Motor neuron (in vitro differentiated cells): ENCODE measurements at regions not wholly inside any gene's neighbourhood (a gene's known extent, or its start where the extent isn't known, plus 50 kb on each side); places are given as distances from the start of the nearest gene placed in this dataset.
A peak's percentile ranks its signal among the peaks of the same experiment; 100 is the strongest.

ENCODE experiments used
- ATAC-seq, 8 experiments: fragments of 200-7000 bp; cut with Tn5 transposase; replicated peaks in 6 of 8; 2 replicates each; pipeline ENCODE4 v1.8.0; 2021; ENCODE audit warnings: mild to moderate bottlenecking in 8 of 8, moderate library complexity in 8 of 8
- H3K27ac ChIP-seq, 2 donors: fragments of 250-450 bp; sonication (Bioruptor Pico); 2 replicates each; pipeline ENCODE4 v1.9.0; 2021; ENCODE audit warnings: antibody characterized with exemption in 2 of 2, mild to moderate bottlenecking in 2 of 2, moderate library complexity in 1 of 2
- H3K4me1 ChIP-seq, 2 donors: fragments of 250-450 bp; sonication (Bioruptor Pico); replicated peaks in 1 of 2; 2 replicates each; pipeline ENCODE4 v1.6.1; 2021; ENCODE audit warnings: antibody characterized with exemption in 2 of 2, mild to moderate bottlenecking in 2 of 2, moderate library complexity in 1 of 2
- H3K4me3 ChIP-seq, 5 donors: fragments of 250-450 bp; sonication (Bioruptor Pico); 2 replicates each; pipeline ENCODE4 v1.9.0; 2021; ENCODE audit warnings: antibody characterized with exemption in 5 of 5, mild to moderate bottlenecking in 5 of 5, moderate library complexity in 4 of 5
- WGBS, 10 experiments: fragments of 450-650 bp; shearing (Covaris generic); methylation state at CpG; one replicate each; pipeline ENCODE4 v1.0.0; 2022; 5-methylcytosine and 5-hydroxymethylcytosine counted together
- in situ Hi-C, 9 experiments: fragments of 400-800 bp; cut with MboI; loops; one replicate each; pipeline ENCODE4 v1.15.0; 2021; ENCODE audit warnings: low sequenced_read_pairs in 9 of 9, low pct_unique_long_range_greater_than_20kb in 2 of 9; ENCODE audit not compliant: unreplicated experiment in 9 of 9

DNA sequence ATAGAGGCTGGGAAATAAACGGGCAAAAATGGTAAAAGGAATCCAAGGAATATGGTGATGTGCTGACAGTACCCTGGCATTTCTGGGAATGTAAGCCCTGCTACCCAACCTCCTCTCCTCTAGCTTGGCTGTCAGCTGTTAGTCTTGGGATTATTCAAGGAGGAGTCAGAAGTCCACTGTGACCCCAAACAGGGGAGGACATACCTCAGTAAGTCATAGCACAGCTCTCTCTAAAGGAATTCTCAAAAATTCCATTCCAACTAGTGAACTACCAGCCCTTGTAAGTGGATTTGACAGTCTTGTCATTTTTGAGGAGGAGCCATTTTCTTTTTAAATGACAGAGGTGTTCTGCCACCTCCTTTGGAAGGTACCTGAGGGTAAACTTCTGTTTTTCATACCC is 207.5 kb downstream of the PDCD6IP start:
- 0 to 86% (median 60%) methylated on average over 1 of the region's 1 CpG; no CpG with 5 or more reads in 7 of the 10 experiments for WGBS, 10 experiments
- ATAC-seq, result no peak
- peaks cover 6% of the 10 kb centered on the region in 2 donors for H3K4me1 ChIP-seq
- in situ Hi-C loops, result loop anchor here in 1 of 9 experiments (25.0 kb wide), 1 partner anchor 94 kb away; no protein-coding TSS in a partner anchor
- H3K27ac ChIP-seq, result no peak overlapping the region
- H3K4me3 ChIP-seq, result no peak overlapping the region

DNA sequence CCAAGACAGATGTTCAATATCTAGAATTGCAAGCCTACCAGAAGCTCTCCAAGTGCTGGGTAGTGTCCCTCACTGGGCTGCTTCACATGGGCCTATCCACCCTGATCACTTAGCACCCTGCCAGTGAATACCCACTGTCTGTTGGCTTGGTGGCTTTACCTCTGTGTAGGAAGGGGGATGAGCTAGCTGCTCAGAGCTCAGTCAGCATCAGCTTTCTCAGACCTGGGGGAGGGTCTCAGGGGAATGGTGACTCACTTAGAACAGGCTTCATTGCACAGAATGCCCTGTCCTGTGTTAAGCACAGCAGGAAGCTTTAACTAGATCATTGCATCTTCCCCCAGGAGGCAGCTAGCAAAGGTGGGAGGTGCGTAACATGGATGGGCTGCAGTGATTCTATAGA is 209.8 kb downstream of the PDCD6IP start:
- WGBS, 10 experiments, result 33 to 100% (median 80%) methylated on average over 1 of the region's 1 CpG; no CpG with 5 or more reads in 5 of the 10 experiments
- H3K27ac ChIP-seq, result no peak overlapping the region

DNA sequence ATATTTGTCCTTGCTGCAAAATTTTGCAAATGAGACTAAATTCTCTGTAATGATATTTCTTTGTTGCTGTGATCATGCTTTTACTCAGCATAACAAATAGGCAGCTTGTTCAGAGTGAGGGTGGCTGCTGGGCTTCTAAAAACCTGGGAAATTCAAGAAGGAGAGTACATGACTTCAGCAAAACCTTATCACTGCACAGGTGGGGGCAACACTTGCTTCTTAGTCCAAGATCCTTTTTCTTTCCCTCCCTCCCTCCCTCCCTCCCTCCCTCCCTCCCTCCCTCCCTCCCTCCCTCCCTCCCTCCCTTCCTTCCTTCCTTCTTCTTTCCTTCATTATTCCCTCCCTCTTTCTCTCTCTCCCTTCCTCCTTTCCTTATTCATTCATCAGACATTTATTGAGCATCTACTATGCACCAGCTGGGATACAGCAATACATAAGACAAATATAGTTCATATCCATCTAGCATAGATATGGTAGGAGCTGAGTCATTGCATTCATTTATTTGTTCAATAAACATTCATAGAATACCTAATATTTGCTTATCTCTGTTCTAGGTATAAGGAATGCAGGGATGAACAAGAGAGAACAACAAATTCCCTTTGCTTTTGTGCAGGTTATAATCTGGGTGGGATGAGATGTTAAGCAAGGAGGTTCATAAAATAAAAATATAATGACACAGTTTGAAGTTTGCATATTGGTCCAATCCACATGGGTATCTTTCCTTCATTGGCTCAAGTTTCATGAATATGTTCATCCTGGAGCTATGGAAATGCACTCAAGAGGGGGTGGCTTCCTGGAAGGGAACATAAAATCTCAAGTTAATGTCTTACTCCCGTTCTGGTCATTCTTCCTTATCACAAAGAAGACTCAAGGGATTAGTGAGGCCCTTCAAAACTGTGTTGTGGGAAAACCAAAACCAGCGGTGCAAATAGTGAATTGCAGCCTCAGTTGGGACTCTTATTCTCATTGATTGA is 210.7 kb downstream of the PDCD6IP start:
- in situ Hi-C loops, result loop anchor here in 1 of 9 experiments (25.0 kb wide), 1 partner anchor 97 kb away; no protein-coding TSS in a partner anchor
- no peak overlapping the region for H3K4me3 ChIP-seq
- H3K27ac ChIP-seq, result no peak overlapping the region
- peak in 3 of 8 experiments; percentile 67 to 78 (median 73) for ATAC-seq
- peaks cover 6% of the 10 kb centered on the region in 2 donors for H3K4me1 ChIP-seq
- WGBS, 10 experiments, result 14 to 100% (median 56%) methylated on average over 1 to 2 of the region's 2 CpGs; no CpG with 5 or more reads in 3 of the 10 experiments

More for the DNA sequence above, 209.8 kb downstream of the PDCD6IP start:
- Histone ChIP-seq H3K4me1 (peaks cover 6% of the 10 kb centered on the region in 2 donors), H3K4me3 (no peak overlapping the region)
- peak in 5 of 8 experiments; percentile 75 to 94 (median 92) for ATAC-seq
- in situ Hi-C loops, result loop anchor here in 1 of 9 experiments (25.0 kb wide), 1 partner anchor 96 kb away; no protein-coding TSS in a partner anchor

DNA sequence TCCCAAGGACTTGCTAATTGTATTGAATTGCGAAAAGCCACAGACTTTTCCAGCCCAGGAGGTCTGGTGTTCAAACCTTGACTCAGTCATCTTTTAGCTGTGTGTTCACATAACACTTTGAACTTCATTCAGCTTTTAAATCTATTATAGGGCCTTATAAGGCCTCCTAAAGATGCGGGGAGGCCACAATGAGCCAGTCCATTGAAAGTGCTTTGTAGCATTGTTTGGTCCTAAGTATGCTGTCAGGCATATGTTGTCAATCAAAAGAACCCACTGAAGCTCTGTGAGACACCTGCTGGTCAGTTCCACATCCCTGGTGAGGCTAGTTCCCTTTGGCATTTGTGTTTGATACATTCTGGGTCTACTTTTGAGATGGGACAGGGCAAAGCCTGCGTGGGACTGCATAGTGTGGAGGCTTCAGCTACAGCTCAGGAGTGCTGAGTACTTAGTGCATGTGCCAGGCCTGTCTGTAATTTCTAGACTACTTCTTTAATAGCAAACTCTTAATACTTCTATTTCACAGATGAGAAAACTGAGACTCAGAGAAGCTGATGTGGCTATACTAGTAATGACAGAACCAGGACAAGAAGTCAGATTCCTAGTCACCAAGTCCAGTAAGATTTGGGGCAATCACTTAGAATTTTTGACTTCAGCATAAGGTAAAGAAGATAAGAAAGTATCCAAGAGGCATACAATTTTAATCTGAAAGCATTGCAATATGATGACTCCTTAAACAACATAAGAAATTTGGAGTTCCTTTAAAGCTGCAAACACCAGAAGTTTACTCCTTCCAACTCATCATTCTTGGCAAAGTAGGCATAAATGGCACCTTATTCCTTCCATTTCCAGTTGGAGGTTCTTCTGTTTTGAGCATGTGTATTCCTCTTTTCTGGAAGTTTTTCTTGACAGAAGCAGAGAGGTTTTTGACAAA is 213.0 kb downstream of the PDCD6IP start:
- Histone ChIP-seq H3K4me1 (peaks cover 6% of the 10 kb centered on the region in 2 donors), H3K4me3 (no peak overlapping the region), H3K27ac (no peak overlapping the region)
- ATAC-seq, result peak in 2 of 8 experiments; percentile 7 to 9
- WGBS, 10 experiments, result 46 to 100% (median 87%) methylated on average over 1 to 2 of the region's 3 CpGs; no CpG with 5 or more reads in 2 of the 10 experiments
- in situ Hi-C loops, result loop anchor here in 1 of 9 experiments (25.0 kb wide), 1 partner anchor 99 kb away; no protein-coding TSS in a partner anchor

DNA sequence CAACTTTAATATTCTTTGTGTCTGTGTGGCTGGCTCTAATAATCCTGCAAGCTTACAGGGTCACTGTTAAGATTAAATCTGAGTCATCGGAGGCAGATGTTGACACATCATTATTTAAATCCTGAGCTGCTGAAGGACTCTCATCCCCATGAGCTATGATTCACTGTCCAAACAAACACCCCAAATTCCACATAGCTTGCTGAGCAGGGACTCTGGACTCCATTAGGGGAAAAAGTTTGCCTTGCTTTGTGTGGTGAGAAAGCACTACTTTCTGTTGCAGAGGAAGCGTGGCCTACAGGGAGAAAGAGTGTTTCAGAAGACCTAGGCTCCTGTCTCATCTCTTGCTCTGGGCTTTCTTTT is 213.7 kb downstream of the PDCD6IP start:
- Histone ChIP-seq H3K4me3 (no peak overlapping the region), H3K4me1 (peaks cover 6% of the 10 kb centered on the region in 2 donors), H3K27ac (no peak overlapping the region)
- in situ Hi-C loops, result loop anchor here in 1 of 9 experiments (25.0 kb wide), 1 partner anchor 100 kb away; no protein-coding TSS in a partner anchor
- 0 to 89% (median 33%) methylated on average over 1 to 2 of the region's 2 CpGs; no CpG with 5 or more reads in 3 of the 10 experiments for WGBS, 10 experiments
- ATAC-seq, result peak; percentile 62 to 91 (median 70)

DNA sequence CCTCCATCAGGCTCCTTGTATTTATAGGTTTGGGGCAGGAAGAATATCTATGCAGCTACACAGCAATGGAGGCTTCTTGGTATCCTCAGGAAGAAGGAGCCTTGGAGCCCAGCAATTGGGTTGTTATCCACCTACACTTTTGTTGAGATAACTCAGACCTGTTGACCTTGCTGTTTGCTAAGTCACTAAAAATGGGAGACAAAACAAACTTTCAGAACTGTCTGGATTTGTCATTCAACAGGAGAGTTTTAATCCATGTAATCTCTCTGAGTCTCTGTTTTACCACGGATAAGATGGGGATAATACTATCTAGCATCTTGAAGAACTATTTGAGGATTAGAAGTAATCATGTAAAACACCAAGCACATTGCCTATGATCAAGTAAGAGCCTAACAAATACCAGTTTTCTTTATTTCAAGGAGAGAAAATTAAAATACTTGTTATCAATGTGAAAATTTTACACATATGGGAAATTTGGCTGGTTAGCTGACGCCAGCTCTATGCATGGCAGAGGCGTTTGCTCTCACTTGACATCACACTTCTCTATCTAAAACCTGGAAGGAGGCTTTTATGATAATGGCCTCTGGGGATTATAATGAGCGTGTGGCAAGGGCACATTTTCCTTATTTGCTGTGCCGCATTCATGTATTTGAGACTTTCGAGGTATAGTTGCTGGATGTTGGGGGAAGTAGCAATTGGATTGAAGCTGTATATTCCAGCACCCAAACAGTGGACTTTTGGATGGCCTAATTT is 215.6 kb downstream of the PDCD6IP start:
- no peak for ATAC-seq
- no peak overlapping the region for H3K27ac ChIP-seq
- 50 to 100% (median 90%) methylated on average over 1 to 6 of the region's 6 CpGs; no CpG with 5 or more reads in 2 of the 10 experiments for WGBS, 10 experiments
- in situ Hi-C loops, result loop anchor here in 1 of 9 experiments (25.0 kb wide), 1 partner anchor 102 kb away; no protein-coding TSS in a partner anchor
- no peak overlapping the region for H3K4me3 ChIP-seq
- no peaks in the 10 kb centered on the region for H3K4me1 ChIP-seq

DNA sequence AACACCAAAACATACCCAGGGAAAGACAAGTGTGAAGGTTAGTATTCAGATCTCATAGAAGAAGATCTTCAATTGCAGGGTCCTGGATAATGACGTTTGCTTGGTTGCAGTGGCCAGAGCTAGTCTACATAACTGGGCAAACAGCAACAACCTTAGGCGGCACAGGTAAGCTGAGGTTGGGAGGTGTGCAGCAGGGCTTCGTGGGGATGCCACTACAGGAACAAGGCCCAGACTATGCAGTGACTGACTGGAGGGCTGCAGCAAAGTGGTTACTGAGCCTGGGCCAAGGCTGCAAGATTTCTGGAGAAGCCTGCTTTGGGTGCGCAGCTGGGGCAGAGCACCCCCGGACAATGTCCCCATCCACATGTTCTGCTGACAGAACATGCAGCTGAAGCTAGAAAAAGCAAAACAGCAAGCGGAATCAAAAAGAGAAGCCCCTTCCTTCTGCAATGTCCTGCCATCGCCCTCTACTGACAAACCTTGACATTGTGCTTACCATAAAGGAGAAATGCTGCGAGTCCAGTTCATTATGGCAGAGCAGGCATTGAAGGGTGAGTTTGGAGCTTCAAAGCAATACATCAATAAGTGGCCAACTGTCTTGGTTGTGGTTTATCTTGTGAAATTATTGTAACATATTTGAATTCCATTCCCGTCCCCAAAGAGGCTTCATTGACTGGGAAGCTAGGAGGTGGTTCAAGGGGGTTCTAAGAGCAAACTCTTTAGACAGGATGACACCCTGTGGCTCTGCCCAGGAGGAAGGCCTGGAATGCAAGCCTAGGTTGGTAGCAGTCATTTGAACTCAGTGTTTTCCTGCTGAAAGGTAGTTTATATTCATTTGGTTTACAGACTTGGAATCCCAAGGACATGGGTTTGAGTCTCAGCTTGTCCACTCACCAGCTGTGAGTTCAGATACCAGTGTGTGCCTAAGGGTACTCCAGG is 217.0 kb downstream of the PDCD6IP start:
- 44 to 100% (median 73%) methylated on average over 1 to 5 of the region's 9 CpGs; no CpG with 5 or more reads in 1 of the 10 experiments for WGBS, 10 experiments
- no peaks in the 10 kb centered on the region for H3K4me1 ChIP-seq
- H3K4me3 ChIP-seq, result no peak overlapping the region
- in situ Hi-C loops, result loop anchor here in 1 of 9 experiments (25.0 kb wide), 1 partner anchor 103 kb away; no protein-coding TSS in a partner anchor
- no peak overlapping the region for H3K27ac ChIP-seq
- ATAC-seq, result peak in 1 of 8 experiments; percentile 49

DNA sequence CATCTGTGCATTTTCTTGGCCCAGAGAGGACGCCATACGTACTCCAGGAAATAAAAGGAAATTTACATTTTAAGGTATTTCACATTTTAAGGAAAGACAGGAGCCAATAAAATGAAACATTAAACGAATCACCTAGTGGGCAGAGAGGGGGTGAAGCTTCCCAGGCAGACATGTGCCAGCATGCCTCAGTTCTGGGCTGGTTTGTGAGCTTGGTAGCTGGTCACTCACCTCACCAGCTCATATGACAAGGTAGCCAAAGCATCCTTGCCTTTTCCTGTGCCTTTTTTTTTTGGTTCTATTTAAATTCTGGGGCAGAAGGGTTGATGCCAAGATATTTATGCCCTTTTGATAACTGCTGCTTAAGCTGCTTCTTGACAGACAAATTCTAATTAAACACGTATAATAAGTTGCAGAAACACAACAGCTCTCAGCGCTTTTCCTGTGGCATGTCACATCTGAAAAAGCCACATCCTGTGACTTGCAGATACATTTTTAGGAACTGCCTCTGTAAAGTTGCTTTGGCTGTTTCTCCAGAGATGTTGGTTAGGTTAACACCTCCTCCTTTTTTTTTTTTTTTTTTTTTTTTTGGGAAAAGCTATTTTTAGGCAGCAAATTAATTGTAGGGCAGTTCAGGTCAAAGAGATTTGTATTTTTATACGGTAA is 218.6 kb downstream of the PDCD6IP start:
- no peak for ATAC-seq
- in situ Hi-C loops, result loop anchor here in 1 of 9 experiments (25.0 kb wide), 1 partner anchor 105 kb away; no protein-coding TSS in a partner anchor
- H3K4me1 ChIP-seq, result peaks cover 10% of the 10 kb centered on the region in 2 donors
- WGBS, 10 experiments, result 20 to 100% (median 69%) methylated on average over 1 to 6 of the region's 6 CpGs
- H3K27ac ChIP-seq, result no peak overlapping the region
- H3K4me3 ChIP-seq, result no peak overlapping the region

DNA sequence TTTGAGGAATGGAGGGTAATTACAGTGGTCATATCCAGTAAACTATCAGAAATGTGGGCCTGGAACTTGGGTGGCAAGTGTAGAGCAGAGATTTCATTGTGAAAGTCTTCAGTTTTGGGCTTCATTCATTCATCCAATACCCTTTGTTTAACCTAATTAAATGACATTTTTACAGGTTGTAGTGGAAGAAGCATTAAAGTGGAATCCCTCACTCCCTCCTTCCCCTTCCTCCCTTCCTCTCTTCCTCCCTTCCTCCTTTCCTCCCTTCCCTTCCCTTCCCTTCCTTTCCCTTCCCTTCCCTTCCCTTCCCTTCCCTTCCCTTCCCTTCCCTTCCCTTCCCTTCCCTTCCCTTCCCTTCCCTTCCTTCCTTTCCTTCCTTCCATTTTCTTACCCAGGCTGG is 219.3 kb downstream of the PDCD6IP start:
- no peak overlapping the region for H3K27ac ChIP-seq
- no peak for ATAC-seq
- in situ Hi-C loops, result loop anchor here in 1 of 9 experiments (25.0 kb wide), 1 partner anchor 105 kb away; no protein-coding TSS in a partner anchor
- H3K4me3 ChIP-seq, result no peak overlapping the region
- H3K4me1 ChIP-seq, result peaks cover 10% of the 10 kb centered on the region in 2 donors

DNA sequence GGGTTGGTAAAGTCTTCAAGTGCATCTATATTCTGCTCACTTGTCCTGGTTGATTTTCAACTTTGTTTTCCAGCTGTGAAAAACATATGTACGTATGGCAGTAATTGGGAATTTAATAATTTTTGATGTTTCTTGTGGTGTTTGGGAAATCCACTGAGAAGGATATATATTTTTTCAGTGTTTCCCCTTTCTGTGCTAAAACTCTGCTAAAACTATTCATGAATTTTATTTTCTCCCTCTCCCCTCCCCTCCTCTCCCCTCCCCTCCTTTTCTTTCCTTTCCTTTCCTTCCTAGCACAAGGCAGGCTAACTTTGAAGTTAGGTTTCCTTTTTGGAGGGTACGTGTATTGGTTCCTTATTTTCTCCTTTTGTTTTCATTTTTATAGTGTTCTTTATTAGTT is 220.7 kb downstream of the PDCD6IP start:
- Histone ChIP-seq H3K27ac (no peak overlapping the region), H3K4me1 (peaks cover 10% of the 10 kb centered on the region in 2 donors), H3K4me3 (no peak overlapping the region)
- ATAC-seq, result no peak
- in situ Hi-C loops, result loop anchor here in 1 of 9 experiments (25.0 kb wide), 1 partner anchor 107 kb away; no protein-coding TSS in a partner anchor
- WGBS, 10 experiments, result 29 to 100% (median 88%) methylated on average over 1 to 2 of the region's 2 CpGs; no CpG with 5 or more reads in 1 of the 10 experiments
